ENCODE measurements at regions not wholly inside any gene's neighbourhood (a gene's known extent, or its start where the extent isn't known, plus 50 kb on each side); places are given as distances from the start of the nearest gene placed in this dataset.

- H3K4me3 ChIP-seq (ENCODE audit: low read depth in 2 of 2, low read length in 2 of 2): no peak overlapping the region
- no TSS peak for BruUV-seq (replicated peaks)
- no peaks in the 10 kb centered on the region for H3K9me3 ChIP-seq (ENCODE audit: control insufficient read depth, insufficient read depth, low read depth, low read length)
- no peaks in the 10 kb centered on the region for H3K36me3 ChIP-seq (ENCODE audit: control insufficient read depth, insufficient read depth, low read length)
- ChIA-PET CTCF (no interaction called here), POLR2A (interaction anchor here (0.7 kb wide), 1 partner anchor 445 kb away, joined by 5 read pairs; no protein-coding TSS in a partner anchor)
- no peak overlapping the region for H3K27ac ChIP-seq (ENCODE audit: low read length)
- ATAC-seq (no peak), DNase-seq (ENCODE audit: low read depth, low spot score) (no peak)
- no peaks in the 10 kb centered on the region for H3K4me1 ChIP-seq (ENCODE audit: control insufficient read depth, insufficient read depth, low read length)
- no peak for TF ChIP-seq SIN3A (IDR thresholded peaks at IDR 0.05; ENCODE audit: borderline replicate concordance, insufficient read depth, low read depth, low read length)
- no peak for TF ChIP-seq REST (IDR thresholded peaks at IDR 0.05; ENCODE audit: insufficient read depth in 1 of 2, low read depth in 2 of 2, low read length in 1 of 2)
- intact Hi-C loops (cut with micrococcal nuclease; ENCODE audit: unreplicated experiment) (no loop called here), in situ Hi-C loops (cut with HindIII; ENCODE audit: low pct_unique_long_range_greater_than_20kb, low sequenced_read_pairs) (no loop called here)
- no peaks in the 10 kb centered on the region for H3K27me3 ChIP-seq (ENCODE audit: control insufficient read depth, insufficient read depth, low read length)
Observed at GRCh38 chr9:16198996-16199395, 646.2 kb downstream of the CCDC171 start.

- in situ Hi-C loops (cut with HindIII; ENCODE audit: low pct_unique_long_range_greater_than_20kb, low sequenced_read_pairs): no loop called here
- TF ChIP-seq REST (IDR thresholded peaks at IDR 0.05; ENCODE audit: insufficient read depth in 1 of 2, low read depth in 2 of 2, low read length in 1 of 2) (no peak), SIN3A (IDR thresholded peaks at IDR 0.05; ENCODE audit: borderline replicate concordance, insufficient read depth, low read depth, low read length) (no peak), CTCF (IDR thresholded peaks at IDR 0.05) (no peak), POLR2AphosphoS5 (IDR thresholded peaks at IDR 0.05; ENCODE audit: low read depth, low read length) (no peak), TCF7L2 (IDR thresholded peaks at IDR 0.05; ENCODE audit: low read depth, low read length) (no peak)
- DNase-seq (ENCODE audit: low read depth, low spot score) (no peak), ATAC-seq (no peak)
- H3K27me3 ChIP-seq (ENCODE audit: control insufficient read depth, insufficient read depth, low read length): no peaks in the 10 kb centered on the region
- no TSS peak for BruUV-seq (replicated peaks)
- ChIA-PET CTCF (no interaction called here), POLR2A (no interaction called here)
- no peak overlapping the region for H3K27ac ChIP-seq (ENCODE audit: low read length)
- H3K4me3 ChIP-seq (ENCODE audit: low read depth in 2 of 2, low read length in 2 of 2): no peak overlapping the region
- H3K4me1 ChIP-seq (ENCODE audit: control insufficient read depth, insufficient read depth, low read length): no peaks in the 10 kb centered on the region
- H3K9me3 ChIP-seq (ENCODE audit: control insufficient read depth, insufficient read depth, low read depth, low read length): no peaks in the 10 kb centered on the region
- intact Hi-C loops (cut with micrococcal nuclease; ENCODE audit: unreplicated experiment): no loop called here
- H3K36me3 ChIP-seq (ENCODE audit: control insufficient read depth, insufficient read depth, low read length): no peaks in the 10 kb centered on the region
Observed at GRCh38 chr9:16202221-16202620, 649.4 kb downstream of the CCDC171 start.
